IMR-90 (cell line): ENCODE measurements at regions not wholly inside any gene's neighbourhood (a gene's known extent, or its start where the extent isn't known, plus 50 kb on each side); places are given as distances from the start of the nearest gene placed in this dataset.

Source experiments
- ATAC-seq: fragments of 200-7000 bp; cut with Tn5 transposase; 2 replicates; pipeline ENCODE4 v1.9.1; 2020; ENCODE audit warnings: low read depth, mild to moderate bottlenecking, moderate library complexity
- BruUV-seq: library from RNA; stranded (reverse); fragments of 400-500 nt; replicated peaks from 2 replicates; lab custom pipeline; 2021; lab: Mats Ljungman, UMichigan
- CTCF ChIA-PET: fragments of 300-600 bp; formaldehyde crosslinking; extraction: SDS; loops from one replicate; lab custom pipeline; 2021; ENCODE audit warnings: antibody characterized with exemption; lab: Yijun Ruan, JAX
- POLR2A ChIA-PET: fragments of 300-600 bp; sonication (Branson Sonifier 250); formaldehyde crosslinking; loops from one replicate; lab custom pipeline; 2022; ENCODE audit warnings: antibody characterized with exemption; ENCODE audit not compliant: unreplicated experiment; lab: Charles Lee
- DNase-seq: peaks from one replicate; pipeline ENCODE4 v3.0.0; 2013
- H2AFZ ChIP-seq: replicated peaks from 2 replicates; pipeline ENCODE3; 2013; ENCODE audit warnings: low read length, mild to moderate bottlenecking; ENCODE audit not compliant: poor library complexity
- H2AK5ac ChIP-seq: 2 replicates; pipeline ENCODE4 v1.6.1; 2013; ENCODE audit warnings: low read depth, low read length, inconsistent platforms
- H2AK9ac ChIP-seq: replicated peaks from 2 replicates; pipeline ENCODE3; 2013; ENCODE audit warnings: mild to moderate bottlenecking, low read depth, low read length, moderate library complexity; ENCODE audit not compliant: poor library complexity
- H2BK120ac ChIP-seq: 2 replicates; pipeline ENCODE4 v1.6.1; 2013; ENCODE audit warnings: low read depth, low read length, inconsistent platforms
- H2BK15ac ChIP-seq: 3 replicates; pipeline ENCODE4 v1.6.1; 2013; ENCODE audit warnings: low read depth, low read length, inconsistent platforms
- H2BK20ac ChIP-seq: 2 replicates; pipeline ENCODE4 v1.6.1; 2013; ENCODE audit warnings: low read depth, mild to moderate bottlenecking, inconsistent platforms, low read length, moderate library complexity
- H2BK5ac ChIP-seq: 2 replicates; pipeline ENCODE4 v1.6.1; 2013; ENCODE audit warnings: mild to moderate bottlenecking, low read depth, low read length, inconsistent platforms; ENCODE audit not compliant: poor library complexity, severe bottlenecking
- H3K14ac ChIP-seq: replicated peaks from 2 replicates; pipeline ENCODE4 v1.6.1; 2013; ENCODE audit warnings: low read depth, low read length, inconsistent platforms
- H3K18ac ChIP-seq: 2 replicates; pipeline ENCODE4 v1.6.1; 2013; ENCODE audit warnings: low read depth, low read length, control low read depth
- H3K23ac ChIP-seq: 2 replicates; pipeline ENCODE4 v1.6.1; 2013; ENCODE audit warnings: low read depth, low read length, inconsistent platforms
- H3K27ac ChIP-seq: 2 replicates; pipeline ENCODE4 v1.5.1; 2013; ENCODE audit warnings: mild to moderate bottlenecking, control low read depth, low read length; ENCODE audit not compliant: insufficient read depth
- H3K27me3 ChIP-seq: 2 replicates; pipeline ENCODE4 v1.6.1; 2013; ENCODE audit warnings: low read length; ENCODE audit not compliant: control insufficient read depth, insufficient read depth
- H3K36me3 ChIP-seq: 2 replicates; pipeline ENCODE4 v1.6.1; 2013; ENCODE audit warnings: low read length, mixed read lengths; ENCODE audit not compliant: control insufficient read depth, insufficient read depth
- H3K4ac ChIP-seq: 2 replicates; pipeline ENCODE4 v1.6.1; 2013; ENCODE audit warnings: low read depth, low read length, inconsistent platforms
- H3K4me1 ChIP-seq: 2 replicates; pipeline ENCODE4 v1.6.1; 2013; ENCODE audit warnings: low read length, mixed read lengths; ENCODE audit not compliant: control insufficient read depth, insufficient read depth
- H3K4me2 ChIP-seq: 2 replicates; pipeline ENCODE4 v1.6.1; 2013; ENCODE audit warnings: low read depth, mild to moderate bottlenecking, control low read depth, low read length, moderate library complexity
- H3K4me3 ChIP-seq: 2 replicates; pipeline ENCODE4 v1.5.1; 2013; ENCODE audit warnings: low read depth, mild to moderate bottlenecking, control low read depth, low read length, moderate library complexity; ENCODE audit not compliant: insufficient read depth
- H3K56ac ChIP-seq: 2 replicates; pipeline ENCODE4 v1.6.1; 2013; ENCODE audit warnings: low read length, inconsistent platforms; ENCODE audit not compliant: insufficient read depth; ENCODE audit errors: extremely low read depth
- H3K79me1 ChIP-seq, 2 experiments: 2 replicates each; pipeline ENCODE4 v1.6.1; 2013; ENCODE audit warnings: low read length in 2 of 2, inconsistent platforms in 1 of 2, low read depth in 1 of 2
- H3K9ac ChIP-seq: 2 replicates; pipeline ENCODE4 v1.6.1; 2013; ENCODE audit warnings: low read depth, low read length, control low read depth
- H3K9me1 ChIP-seq: 2 replicates; pipeline ENCODE4 v1.6.1; 2013; ENCODE audit warnings: low read length, inconsistent platforms; ENCODE audit not compliant: insufficient read depth
- H3K9me3 ChIP-seq: 2 replicates; pipeline ENCODE4 v1.6.1; 2013; ENCODE audit warnings: low read length; ENCODE audit not compliant: control insufficient read depth, insufficient read depth
- H4K20me1 ChIP-seq: 2 replicates; pipeline ENCODE4 v1.6.1; 2013; ENCODE audit warnings: low read length, inconsistent platforms; ENCODE audit not compliant: insufficient read depth
- H4K5ac ChIP-seq: 2 replicates; pipeline ENCODE4 v1.6.1; 2013; ENCODE audit warnings: mild to moderate bottlenecking, low read depth, low read length, control low read depth
- H4K8ac ChIP-seq, 2 experiments: 2 replicates each; pipeline ENCODE4 v1.6.1; 2013; ENCODE audit warnings: low read depth in 2 of 2, low read length in 2 of 2, control low read depth in 1 of 2, inconsistent platforms in 1 of 2
- H4K91ac ChIP-seq: 2 replicates; pipeline ENCODE4 v1.6.1; 2013; ENCODE audit warnings: low read depth, low read length, inconsistent platforms; ENCODE audit not compliant: insufficient read depth
- ELK1 ChIP-seq: fragments of 150-350 bp; IDR thresholded peaks from 2 replicates; pipeline ENCODE4 v1.6.1; 2016; ENCODE audit warnings: low read depth, mild to moderate bottlenecking, low read length, moderate library complexity, borderline replicate concordance
- FOS ChIP-seq: fragments of 150-350 bp; IDR thresholded peaks from 2 replicates; pipeline ENCODE4 v1.6.1; 2016; ENCODE audit warnings: low read depth, low read length
- MAFK ChIP-seq: IDR thresholded peaks from 2 replicates; pipeline ENCODE4 v1.6.1; 2012; ENCODE audit warnings: low read depth, low read length, improper control_type of control experiment
- MAZ ChIP-seq: IDR thresholded peaks from 2 replicates; pipeline ENCODE4 v1.6.1; 2012; ENCODE audit warnings: low read depth, mild to moderate bottlenecking, low read length, improper control_type of control experiment, moderate library complexity, borderline replicate concordance
- MXI1 ChIP-seq: IDR thresholded peaks from 2 replicates; pipeline ENCODE4 v1.6.1; 2012; ENCODE audit warnings: low read depth, mild to moderate bottlenecking, low read length, moderate library complexity, borderline replicate concordance
- NFE2L2 ChIP-seq: fragments of 150-350 bp; IDR thresholded peaks from 2 replicates; pipeline ENCODE4 v1.6.1; 2016; ENCODE audit warnings: low read depth, mild to moderate bottlenecking, low read length
- RAD21 ChIP-seq: IDR thresholded peaks from 2 replicates; pipeline ENCODE4 v1.6.1; 2012; ENCODE audit warnings: low read length, improper control_type of control experiment
- RCOR1 ChIP-seq: IDR thresholded peaks from 2 replicates; pipeline ENCODE4 v1.6.1; 2012; ENCODE audit warnings: mild to moderate bottlenecking, low read length, improper control_type of control experiment; ENCODE audit not compliant: insufficient replicate concordance
- USF2 ChIP-seq: fragments of 150-350 bp; IDR thresholded peaks from 2 replicates; pipeline ENCODE4 v1.6.1; 2017; ENCODE audit warnings: mild to moderate bottlenecking, antibody characterized with exemption, low read length, low read depth
- WGBS, 2 experiments: methylation state at CpG; one replicate each; pipeline versions ENCODE4 v1.1.5 to v1.1.7; 2013; ENCODE audit warnings: missing lambda C conversion rate in 2 of 2; ENCODE audit not compliant: insufficient read length in 1 of 2; ENCODE audit errors: extremely low coverage in 2 of 2; 5-methylcytosine and 5-hydroxymethylcytosine counted together
- dilution Hi-C: fragments of 300-500 bp; cut with HindIII; formaldehyde crosslinking; loops from one replicate; pipeline ENCODE4 v1.14.3; 2018; ENCODE audit warnings: low sequenced_read_pairs; ENCODE audit not compliant: unreplicated experiment
- in situ Hi-C: fragments of 300-500 bp; cut with MboI; formaldehyde crosslinking; loops from 3 replicates; pipeline ENCODE4 v1.14.3; 2019; ENCODE audit warnings: low sequenced_read_pairs, inconsistent platforms, mixed read lengths
- intact Hi-C: fragments of 100-400 bp; cut with micrococcal nuclease; formaldehyde crosslinking; loops from 2 replicates; pipeline ENCODE4 v1.10.0; 2022

- Histone ChIP-seq H2AK5ac (no peak overlapping the region), H3K36me3 (no peaks in the 10 kb centered on the region), H2BK120ac (no peak overlapping the region), H3K27me3 (no peaks in the 10 kb centered on the region), H4K91ac (no peak overlapping the region), H3K79me1 (no peaks in the 10 kb centered on the region), H3K4me3 (no peak overlapping the region), H3K9ac (no peak overlapping the region), H3K4me1 (no peaks in the 10 kb centered on the region), H2AK9ac (no peak overlapping the region), H3K18ac (no peak overlapping the region), H3K4ac (no peak overlapping the region), H3K4me2 (no peak overlapping the region), H2AFZ (no peak overlapping the region), H4K8ac (no peak overlapping the region), H2BK5ac (no peak overlapping the region), H3K56ac (no peak overlapping the region), H3K14ac (no peak overlapping the region), H3K9me3 (no peaks in the 10 kb centered on the region), H3K27ac (no peak overlapping the region), H2BK15ac (no peak overlapping the region), H3K23ac (no peak overlapping the region), H2BK20ac (no peak overlapping the region), H4K20me1 (no peaks in the 10 kb centered on the region), H4K5ac (no peak overlapping the region), H3K9me1 (no peaks in the 10 kb centered on the region)
- ChIA-PET CTCF (no interaction called here), POLR2A (no interaction called here)
- TF ChIP-seq RCOR1: no peak
- no peak for TF ChIP-seq MAFK
- TF ChIP-seq MXI1: no peak
- TF ChIP-seq MAZ: no peak
- TF ChIP-seq FOS: no peak
- no peak for TF ChIP-seq ELK1
- no peak for TF ChIP-seq RAD21
- TF ChIP-seq USF2: no peak
- no peak for TF ChIP-seq NFE2L2
- in situ Hi-C loops (no loop called here), intact Hi-C loops (no loop called here), dilution Hi-C loops (no loop called here)
- BruUV-seq: no TSS peak
- ATAC-seq (no peak), DNase-seq (no peak)
- no CpG with 5 or more reads among the region's 5 CpGs for WGBS, 2 experiments
Observed at GRCh38 chr2:83022631-83023210, 1436.4 kb downstream of the SUCLG1 start.
